Keratinocyte (primary cell): ENCODE measurements at regions not wholly inside any gene's neighbourhood (a gene's known extent, or its start where the extent isn't known, plus 50 kb on each side); places are given as distances from the start of the nearest gene placed in this dataset.

Experiments
- DNase-seq: peaks from one replicate; pipeline ENCODE4 v3.0.0-alpha.2; 2011; ENCODE audit warnings: low read depth, missing footprints, low spot score
- FAIRE-seq: peaks from 2 replicates; lab custom pipeline; 2011; peaks lifted over from hg19 to GRCh38; lab: Jason Lieb, UNC
- H2AFZ ChIP-seq: 2 replicates; pipeline ENCODE4 v1.6.0; 2012; ENCODE audit warnings: low read length, control low read depth, inconsistent platforms; ENCODE audit not compliant: control insufficient read depth
- H3K27ac ChIP-seq: 2 replicates; pipeline ENCODE4 v1.5.1; 2011; ENCODE audit warnings: low read length; ENCODE audit not compliant: control insufficient read depth, insufficient read depth
- H3K27me3 ChIP-seq: 3 replicates; pipeline ENCODE4 v1.6.0; 2011; ENCODE audit warnings: low read length; ENCODE audit not compliant: control insufficient read depth, insufficient read depth; ENCODE audit errors: extremely low read depth
- H3K36me3 ChIP-seq, 2 experiments: 2 replicates in 1 of 2; 3 replicates in 1 of 2; pipeline ENCODE4 v1.5.1; 2011; ENCODE audit warnings: low read length in 2 of 2, mild to moderate bottlenecking in 1 of 2; ENCODE audit not compliant: control insufficient read depth in 2 of 2, insufficient read depth in 2 of 2; ENCODE audit errors: extremely low read depth in 1 of 2
- H3K4me1 ChIP-seq: 3 replicates; pipeline ENCODE4 v1.5.1; 2011; ENCODE audit warnings: low read length; ENCODE audit not compliant: control insufficient read depth, insufficient read depth; ENCODE audit errors: extremely low read depth
- H3K4me2 ChIP-seq: 3 replicates; pipeline ENCODE4 v1.6.0; 2011; ENCODE audit warnings: low read depth, low read length; ENCODE audit not compliant: control insufficient read depth, insufficient read depth; ENCODE audit errors: extremely low read depth
- H3K4me3 ChIP-seq, 3 experiments: fragments of 200-600 bp in 1 of 3; sonication (generic) in 1 of 3; 2 replicates in 2 of 3; 3 replicates in 1 of 3; pipeline ENCODE4 v1.5.1; 2011 to 2016; ENCODE audit warnings: low read length in 3 of 3, mild to moderate bottlenecking in 3 of 3, control low read depth in 2 of 3, inconsistent platforms in 1 of 3, low read depth in 1 of 3, mixed read lengths in 1 of 3, mixed run types in 1 of 3, moderate library complexity in 1 of 3; ENCODE audit not compliant: control insufficient read depth in 2 of 3, insufficient read depth in 2 of 3; ENCODE audit errors: extremely low read depth in 1 of 3
- H3K79me2 ChIP-seq: 2 replicates; pipeline ENCODE4 v1.6.0; 2012; ENCODE audit warnings: low read length; ENCODE audit not compliant: control insufficient read depth, insufficient read depth
- H3K9ac ChIP-seq: 3 replicates; pipeline ENCODE4 v1.6.0; 2011; ENCODE audit warnings: low read length; ENCODE audit not compliant: control insufficient read depth, insufficient read depth; ENCODE audit errors: extremely low read depth
- H3K9me1 ChIP-seq: 3 replicates; pipeline ENCODE4 v1.6.0; 2011; ENCODE audit warnings: low read length; ENCODE audit not compliant: control insufficient read depth, insufficient read depth; ENCODE audit errors: extremely low read depth
- H3K9me3 ChIP-seq: 2 replicates; pipeline ENCODE4 v1.5.1; 2012; ENCODE audit warnings: low read depth, low read length; ENCODE audit not compliant: control insufficient read depth
- H4K20me1 ChIP-seq: 3 replicates; pipeline ENCODE4 v1.6.0; 2011; ENCODE audit warnings: low read length; ENCODE audit not compliant: control insufficient read depth, insufficient read depth; ENCODE audit errors: extremely low read depth
- CTCF ChIP-seq, 3 experiments: IDR thresholded peaks in 1 of 3; conservative IDR thresholded peaks in 1 of 3; optimal IDR thresholded peaks in 1 of 3; 2 replicates in 2 of 3; 3 replicates in 1 of 3; pipeline versions ENCODE3 to v1.5.1; 2011; ENCODE audit warnings: low read length in 3 of 3, mild to moderate bottlenecking in 3 of 3, moderate library complexity in 2 of 3, control low read depth in 1 of 3, inconsistent platforms in 1 of 3; ENCODE audit not compliant: insufficient read depth in 2 of 3; ENCODE audit errors: extremely low read depth in 1 of 3
- EZH2 ChIP-seq: IDR thresholded peaks from one replicate; pipeline ENCODE4 v1.6.1; 2012; ENCODE audit warnings: inconsistent platforms, mild to moderate bottlenecking, low read length, moderate library complexity
- dilution Hi-C: fragments of 300-500 bp; cut with MboI; formaldehyde crosslinking; loops from one replicate; pipeline ENCODE4 v1.7.0; 2020; ENCODE audit warnings: low sequenced_read_pairs; ENCODE audit not compliant: extremely low pct_ligation_motif_present

DNA sequence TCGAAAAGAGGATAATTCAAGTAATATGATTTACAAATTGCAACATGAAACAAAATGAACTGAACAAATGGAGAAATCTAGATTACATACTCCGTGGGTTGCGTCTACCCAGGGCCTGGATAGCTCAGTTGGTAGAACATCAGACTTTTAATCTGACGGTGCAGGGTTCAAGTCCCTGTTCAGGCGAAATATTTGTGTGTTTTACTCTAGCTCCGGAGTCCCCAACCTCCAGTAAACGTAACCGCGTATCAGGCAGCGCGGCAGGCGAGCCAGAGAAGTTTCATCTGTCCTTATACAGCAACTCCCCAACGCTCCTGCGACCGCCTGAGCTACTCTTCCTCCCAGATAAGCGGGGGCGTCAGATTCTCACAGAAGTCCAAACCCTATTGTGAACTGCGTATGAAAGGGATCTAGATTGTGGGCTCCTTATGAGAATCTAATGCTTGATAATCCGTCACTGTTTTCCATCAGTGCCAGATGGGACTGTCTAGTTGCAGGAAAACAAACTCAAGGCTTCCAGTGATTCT, 176.1 kb downstream of the TRIM27 start:
- Histone ChIP-seq H3K9ac (no peak overlapping the region), H3K4me2 (peak overlapping the region; percentile 95), H3K9me1 (no peaks in the 10 kb centered on the region), H3K9me3 (no peaks in the 10 kb centered on the region), H2AFZ (no peak overlapping the region), H4K20me1 (no peaks in the 10 kb centered on the region), H3K4me3 (peak overlapping the region; percentile 23 to 72 (median 66)), H3K4me1 (peaks cover 11% of the 10 kb centered on the region), H3K27me3 (peaks cover 10% of the 10 kb centered on the region), H3K27ac (no peak overlapping the region), H3K36me3 (no peaks in the 10 kb centered on the region), H3K79me2 (no peaks in the 10 kb centered on the region)
- TF ChIP-seq CTCF (optimal IDR thresholded peaks at IDR 0.05 in 1 of 3, IDR thresholded peaks at IDR 0.05 in 1 of 3, conservative IDR thresholded peaks at IDR 0.05 in 1 of 3; ENCODE audit: extremely low read depth in 1 of 3, insufficient read depth in 2 of 3, low read length in 3 of 3) (no peak), EZH2 (no peak)
- peak; percentile 86 for DNase-seq
- FAIRE-seq, result peak; percentile 68
- dilution Hi-C loops, result no loop called here

DNA sequence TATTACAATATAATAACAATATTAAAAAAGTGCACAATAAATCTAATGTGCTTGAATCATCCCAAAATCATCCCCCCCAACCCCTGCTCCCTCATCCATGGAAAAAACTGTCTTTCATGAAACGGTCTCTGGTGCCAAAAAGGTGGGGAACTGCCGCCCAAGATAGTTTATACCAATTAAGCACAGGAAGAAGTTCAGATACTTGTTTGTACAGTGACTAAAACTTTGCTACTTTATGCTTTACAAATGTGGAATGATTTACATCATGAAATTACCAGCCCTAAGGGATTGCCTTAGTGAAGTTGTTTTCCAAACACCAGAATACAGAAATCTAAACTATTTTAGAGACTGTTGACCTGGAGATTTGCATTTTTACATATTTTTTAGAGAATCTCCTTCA, 175.6 kb downstream of the TRIM27 start:
- Histone ChIP-seq H3K27me3 (peaks cover 10% of the 10 kb centered on the region), H3K4me2 (peak overlapping the region; percentile 95), H3K36me3 (no peaks in the 10 kb centered on the region), H2AFZ (no peak overlapping the region), H3K79me2 (no peaks in the 10 kb centered on the region), H3K9ac (no peak overlapping the region), H4K20me1 (no peaks in the 10 kb centered on the region), H3K4me1 (peaks cover 10% of the 10 kb centered on the region), H3K4me3 (no peak overlapping the region), H3K27ac (no peak overlapping the region), H3K9me1 (no peaks in the 10 kb centered on the region), H3K9me3 (no peaks in the 10 kb centered on the region)
- DNase-seq (no peak), FAIRE-seq (no peak)
- dilution Hi-C loops, result no loop called here
- no peak for TF ChIP-seq CTCF (optimal IDR thresholded peaks at IDR 0.05 in 1 of 3, IDR thresholded peaks at IDR 0.05 in 1 of 3, conservative IDR thresholded peaks at IDR 0.05 in 1 of 3; ENCODE audit: extremely low read depth in 1 of 3, insufficient read depth in 2 of 3, low read length in 3 of 3)
- TF ChIP-seq EZH2, result no peak
